Gastrocnemius medialis (tissue), 4 donors: ENCODE measurements at regions not wholly inside any gene's neighbourhood (a gene's known extent, or its start where the extent isn't known, plus 50 kb on each side); places are given as distances from the start of the nearest gene placed in this dataset.

Source experiments
- POLR2A ChIP-seq, 2 donors: fragments of 450-650 bp; IDR thresholded peaks; one replicate each; pipeline ENCODE4 v1.6.1; 2017; ENCODE audit warnings: antibody characterized with exemption in 2 of 2, mild to moderate bottlenecking in 2 of 2, moderate library complexity in 2 of 2
- TF ChIP-seq, protein P1 (sequence below), 5 experiments: fragments of 450-650 bp in 3 of 5; fragments of 200-600 bp in 2 of 5; sonication (generic) in 2 of 5; IDR thresholded peaks in 4 of 5; conservative IDR thresholded peaks in 1 of 5; 1 replicate in 4 of 5; 2 replicates in 1 of 5; pipeline ENCODE4 v1.5.1; 2016 to 2019; ENCODE audit warnings: antibody characterized with exemption in 5 of 5, mild to moderate bottlenecking in 3 of 5, moderate library complexity in 3 of 5

DNA sequence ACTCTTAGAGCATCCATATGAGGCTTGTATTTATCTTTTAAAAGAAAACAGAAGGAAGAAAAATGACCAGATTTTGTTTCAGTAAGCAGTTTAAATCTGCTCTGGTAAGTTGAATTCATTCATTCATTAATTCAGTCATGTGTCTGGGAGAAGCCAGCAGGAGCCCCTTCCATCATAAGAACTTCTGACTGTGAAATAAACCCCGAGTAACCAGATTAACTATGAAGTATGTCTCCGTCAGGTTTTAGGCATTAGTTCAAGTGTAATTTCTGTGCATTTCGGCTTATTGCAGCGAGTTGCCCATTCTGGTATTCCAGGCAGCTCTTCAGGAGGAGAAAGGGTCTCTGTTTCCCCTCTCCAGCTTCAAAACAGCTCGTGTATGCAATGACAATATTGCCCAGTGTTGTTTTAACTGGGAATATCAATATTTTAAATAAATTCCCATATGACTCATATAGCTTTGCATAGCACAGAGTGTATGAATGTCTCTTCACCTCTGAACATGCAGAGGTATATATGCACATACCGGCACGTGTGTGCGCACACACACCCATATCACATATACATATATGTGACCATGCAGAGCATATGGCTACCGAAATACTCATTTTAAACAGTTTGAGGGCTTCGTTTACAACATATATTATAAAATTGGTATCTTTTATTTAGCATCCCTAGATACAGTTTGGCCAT, 255.3 kb downstream of the BCOR start:
- TF ChIP-seq, protein P1, sequence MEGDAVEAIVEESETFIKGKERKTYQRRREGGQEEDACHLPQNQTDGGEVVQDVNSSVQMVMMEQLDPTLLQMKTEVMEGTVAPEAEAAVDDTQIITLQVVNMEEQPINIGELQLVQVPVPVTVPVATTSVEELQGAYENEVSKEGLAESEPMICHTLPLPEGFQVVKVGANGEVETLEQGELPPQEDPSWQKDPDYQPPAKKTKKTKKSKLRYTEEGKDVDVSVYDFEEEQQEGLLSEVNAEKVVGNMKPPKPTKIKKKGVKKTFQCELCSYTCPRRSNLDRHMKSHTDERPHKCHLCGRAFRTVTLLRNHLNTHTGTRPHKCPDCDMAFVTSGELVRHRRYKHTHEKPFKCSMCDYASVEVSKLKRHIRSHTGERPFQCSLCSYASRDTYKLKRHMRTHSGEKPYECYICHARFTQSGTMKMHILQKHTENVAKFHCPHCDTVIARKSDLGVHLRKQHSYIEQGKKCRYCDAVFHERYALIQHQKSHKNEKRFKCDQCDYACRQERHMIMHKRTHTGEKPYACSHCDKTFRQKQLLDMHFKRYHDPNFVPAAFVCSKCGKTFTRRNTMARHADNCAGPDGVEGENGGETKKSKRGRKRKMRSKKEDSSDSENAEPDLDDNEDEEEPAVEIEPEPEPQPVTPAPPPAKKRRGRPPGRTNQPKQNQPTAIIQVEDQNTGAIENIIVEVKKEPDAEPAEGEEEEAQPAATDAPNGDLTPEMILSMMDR (IDR thresholded peaks at IDR 0.05 in 4 of 5, conservative IDR thresholded peaks at IDR 0.05 in 1 of 5) = no peak
- TF ChIP-seq POLR2A (IDR thresholded peaks at IDR 0.05) = no peak
